ENCODE measurements at regions not wholly inside any gene's neighbourhood (a gene's known extent, or its start where the extent isn't known, plus 50 kb on each side); places are given as distances from the start of the nearest gene placed in this dataset.

- Histone ChIP-seq H3K4me1 (ENCODE audit: control insufficient read depth in 2 of 2, insufficient read depth in 1 of 2, low read depth in 1 of 2, low read length in 2 of 2) (peaks cover 4 to 11% of the 10 kb centered on the region in 2 donors), H3K14ac (ENCODE audit: low read length) (no peak overlapping the region), H3K79me1 (ENCODE audit: low read depth, low read length) (no peaks in the 10 kb centered on the region), H3K27ac (replicated peaks; ENCODE audit: low read length) (no peak overlapping the region), H4K8ac (ENCODE audit: low read depth, low read length) (no peak overlapping the region), H3K9ac (ENCODE audit: low read depth, low read length, poor library complexity) (no peak overlapping the region), H4K91ac (ENCODE audit: low read depth, low read length, poor library complexity) (no peak overlapping the region), H2AFZ (ENCODE audit: low read length) (peak overlapping the region; percentile 20), H3K23ac (ENCODE audit: low read depth, low read length, poor library complexity) (no peak overlapping the region), H3K4me2 (ENCODE audit: insufficient read depth, low read length, poor library complexity, severe bottlenecking) (no peak overlapping the region), H3K18ac (ENCODE audit: low read length) (no peak overlapping the region), H2AK5ac (ENCODE audit: low read depth, low read length) (no peak overlapping the region), H2BK12ac (ENCODE audit: low read length) (no peak overlapping the region), H2BK5ac (ENCODE audit: low read length) (no peak overlapping the region), H2BK120ac (ENCODE audit: low read depth, low read length) (no peak overlapping the region), H3K9me3 (replicated peaks in 1 of 2; ENCODE audit: control insufficient read depth in 2 of 2, insufficient read depth in 1 of 2, low read depth in 1 of 2, low read length in 2 of 2) (peaks cover 0 to 6% of the 10 kb centered on the region in 2 donors), H3K27me3 (ENCODE audit: control insufficient read depth in 3 of 3, insufficient read depth in 3 of 3, low read depth in 1 of 3, low read length in 3 of 3) (no peaks in the 10 kb centered on the region), H3K4me3 (ENCODE audit: low read length in 2 of 2) (no peak overlapping the region), H3K4ac (ENCODE audit: low read length) (no peak overlapping the region), H3K36me3 (replicated peaks in 1 of 2; ENCODE audit: control insufficient read depth in 2 of 2, insufficient read depth in 2 of 2, low read length in 2 of 2) (no peaks in the 10 kb centered on the region), H2BK15ac (ENCODE audit: low read length) (no peak overlapping the region)
- WGBS, 2 donors (ENCODE audit: extremely low coverage in 2 of 2, insufficient read length in 2 of 2, insufficient replicate concordance in 1 of 2) = no CpG with 5 or more reads among the region's 7 CpGs
- DNase-seq (ENCODE audit: low spot score) = no peak
Measured at GRCh38 chr4:123747016-123747415, 350.4 kb downstream of the SPRY1 start.

- H3K36me3 ChIP-seq (replicated peaks in 1 of 2; ENCODE audit: control insufficient read depth in 2 of 2, insufficient read depth in 2 of 2, low read length in 2 of 2) = no peaks in the 10 kb centered on the region
- H3K9ac ChIP-seq (ENCODE audit: low read depth, low read length, poor library complexity) = no peak overlapping the region
- H3K23ac ChIP-seq (ENCODE audit: low read depth, low read length, poor library complexity) = no peak overlapping the region
- no peaks in the 10 kb centered on the region for H3K27me3 ChIP-seq (ENCODE audit: control insufficient read depth in 3 of 3, insufficient read depth in 3 of 3, low read depth in 1 of 3, low read length in 3 of 3)
- H3K18ac ChIP-seq (ENCODE audit: low read length) = no peak overlapping the region
- no CpG with 5 or more reads among the region's 3 CpGs for WGBS, 2 donors (ENCODE audit: extremely low coverage in 2 of 2, insufficient read length in 2 of 2, insufficient replicate concordance in 1 of 2)
- H2AFZ ChIP-seq (ENCODE audit: low read length) = no peak overlapping the region
- no peak overlapping the region for H3K4me3 ChIP-seq (ENCODE audit: low read length in 2 of 2)
- no peak overlapping the region for H2AK5ac ChIP-seq (ENCODE audit: low read depth, low read length)
- peaks cover 0 to 3% of the 10 kb centered on the region in 2 donors for H3K9me3 ChIP-seq (replicated peaks in 1 of 2; ENCODE audit: control insufficient read depth in 2 of 2, insufficient read depth in 1 of 2, low read depth in 1 of 2, low read length in 2 of 2)
- no peak for DNase-seq (ENCODE audit: low spot score)
- H3K4me2 ChIP-seq (ENCODE audit: insufficient read depth, low read length, poor library complexity, severe bottlenecking) = no peak overlapping the region
- no peak overlapping the region for H2BK120ac ChIP-seq (ENCODE audit: low read depth, low read length)
- H3K79me1 ChIP-seq (ENCODE audit: low read depth, low read length) = no peaks in the 10 kb centered on the region
- no peak overlapping the region for H4K8ac ChIP-seq (ENCODE audit: low read depth, low read length)
- no peak overlapping the region for H3K14ac ChIP-seq (ENCODE audit: low read length)
- H2BK12ac ChIP-seq (ENCODE audit: low read length) = no peak overlapping the region
- H2BK15ac ChIP-seq (ENCODE audit: low read length) = no peak overlapping the region
- no peak overlapping the region for H2BK5ac ChIP-seq (ENCODE audit: low read length)
- no peak overlapping the region for H4K91ac ChIP-seq (ENCODE audit: low read depth, low read length, poor library complexity)
- no peak overlapping the region for H3K4ac ChIP-seq (ENCODE audit: low read length)
- no peak overlapping the region for H3K27ac ChIP-seq (replicated peaks; ENCODE audit: low read length)
- peaks cover 4 to 11% of the 10 kb centered on the region in 2 donors for H3K4me1 ChIP-seq (ENCODE audit: control insufficient read depth in 2 of 2, insufficient read depth in 1 of 2, low read depth in 1 of 2, low read length in 2 of 2)
Measured at GRCh38 chr4:123748806-123749205, 352.2 kb downstream of the SPRY1 start.

- Histone ChIP-seq H3K23ac (ENCODE audit: low read depth, low read length, poor library complexity) (no peak overlapping the region), H3K27ac (replicated peaks; ENCODE audit: low read length) (no peak overlapping the region), H3K27me3 (ENCODE audit: control insufficient read depth in 3 of 3, insufficient read depth in 3 of 3, low read depth in 1 of 3, low read length in 3 of 3) (no peaks in the 10 kb centered on the region), H3K18ac (ENCODE audit: low read length) (no peak overlapping the region), H3K4me3 (ENCODE audit: low read length in 2 of 2) (no peak overlapping the region), H3K36me3 (replicated peaks in 1 of 2; ENCODE audit: control insufficient read depth in 2 of 2, insufficient read depth in 2 of 2, low read length in 2 of 2) (no peaks in the 10 kb centered on the region), H2BK15ac (ENCODE audit: low read length) (no peak overlapping the region), H2AFZ (ENCODE audit: low read length) (peak overlapping the region; percentile 32), H3K9me3 (replicated peaks in 1 of 2; ENCODE audit: control insufficient read depth in 2 of 2, insufficient read depth in 1 of 2, low read depth in 1 of 2, low read length in 2 of 2) (peaks cover 0 to 3% of the 10 kb centered on the region in 2 donors), H3K9ac (ENCODE audit: low read depth, low read length, poor library complexity) (no peak overlapping the region), H2BK120ac (ENCODE audit: low read depth, low read length) (no peak overlapping the region), H2BK12ac (ENCODE audit: low read length) (no peak overlapping the region), H3K4me1 (ENCODE audit: control insufficient read depth in 2 of 2, insufficient read depth in 1 of 2, low read depth in 1 of 2, low read length in 2 of 2) (peaks cover 4 to 11% of the 10 kb centered on the region in 2 donors), H3K79me1 (ENCODE audit: low read depth, low read length) (no peaks in the 10 kb centered on the region), H2BK5ac (ENCODE audit: low read length) (no peak overlapping the region), H3K14ac (ENCODE audit: low read length) (no peak overlapping the region), H4K91ac (ENCODE audit: low read depth, low read length, poor library complexity) (no peak overlapping the region), H3K4ac (ENCODE audit: low read length) (no peak overlapping the region), H4K8ac (ENCODE audit: low read depth, low read length) (no peak overlapping the region), H3K4me2 (ENCODE audit: insufficient read depth, low read length, poor library complexity, severe bottlenecking) (no peak overlapping the region), H2AK5ac (ENCODE audit: low read depth, low read length) (no peak overlapping the region)
- DNase-seq (ENCODE audit: low spot score) = no peak
- WGBS, 2 donors (ENCODE audit: extremely low coverage in 2 of 2, insufficient read length in 2 of 2, insufficient replicate concordance in 1 of 2) = no CpG with 5 or more reads among the region's 7 CpGs
Measured at GRCh38 chr4:123749383-123749782, 352.8 kb downstream of the SPRY1 start.

- Histone ChIP-seq H3K79me1 (ENCODE audit: low read depth, low read length) (no peaks in the 10 kb centered on the region), H3K9ac (ENCODE audit: low read depth, low read length, poor library complexity) (no peak overlapping the region), H3K27ac (replicated peaks; ENCODE audit: low read length) (peak overlapping the region; percentile 50), H3K4me1 (ENCODE audit: control insufficient read depth in 2 of 2, insufficient read depth in 1 of 2, low read depth in 1 of 2, low read length in 2 of 2) (peaks cover under 1 to 8% of the 10 kb centered on the region in 2 donors), H3K4me3 (ENCODE audit: low read length in 2 of 2) (no peak overlapping the region), H2BK15ac (ENCODE audit: low read length) (no peak overlapping the region), H2BK120ac (ENCODE audit: low read depth, low read length) (no peak overlapping the region), H2BK5ac (ENCODE audit: low read length) (no peak overlapping the region), H4K8ac (ENCODE audit: low read depth, low read length) (no peak overlapping the region), H2BK12ac (ENCODE audit: low read length) (no peak overlapping the region), H3K4ac (ENCODE audit: low read length) (no peak overlapping the region), H2AFZ (ENCODE audit: low read length) (peak overlapping the region; percentile 66), H2AK5ac (ENCODE audit: low read depth, low read length) (no peak overlapping the region), H3K4me2 (ENCODE audit: insufficient read depth, low read length, poor library complexity, severe bottlenecking) (no peak overlapping the region), H3K18ac (ENCODE audit: low read length) (no peak overlapping the region), H4K91ac (ENCODE audit: low read depth, low read length, poor library complexity) (no peak overlapping the region), H3K36me3 (replicated peaks in 1 of 2; ENCODE audit: control insufficient read depth in 2 of 2, insufficient read depth in 2 of 2, low read length in 2 of 2) (no peaks in the 10 kb centered on the region), H3K9me3 (replicated peaks in 1 of 2; ENCODE audit: control insufficient read depth in 2 of 2, insufficient read depth in 1 of 2, low read depth in 1 of 2, low read length in 2 of 2) (peaks cover 0 to 3% of the 10 kb centered on the region in 2 donors), H3K14ac (ENCODE audit: low read length) (no peak overlapping the region), H3K23ac (ENCODE audit: low read depth, low read length, poor library complexity) (no peak overlapping the region), H3K27me3 (ENCODE audit: control insufficient read depth in 3 of 3, insufficient read depth in 3 of 3, low read depth in 1 of 3, low read length in 3 of 3) (no peaks in the 10 kb centered on the region)
- DNase-seq (ENCODE audit: low spot score) = peak; percentile 46
- WGBS, 2 donors (ENCODE audit: extremely low coverage in 2 of 2, insufficient read length in 2 of 2, insufficient replicate concordance in 1 of 2) = no CpG with 5 or more reads among the region's 3 CpGs
Measured at GRCh38 chr4:123750044-123750443, 353.4 kb downstream of the SPRY1 start.
